ENCODE measurements at regions not wholly inside any gene's neighbourhood (a gene's known extent, or its start where the extent isn't known, plus 50 kb on each side); places are given as distances from the start of the nearest gene placed in this dataset.

- TF ChIP-seq HDAC2 (IDR thresholded peaks at IDR 0.05; ENCODE audit: borderline replicate concordance in 1 of 2, low read depth in 2 of 2, low read length in 2 of 2) (no peak), EP300 (IDR thresholded peaks at IDR 0.05; ENCODE audit: borderline replicate concordance in 1 of 2, low read depth in 2 of 2, low read length in 2 of 2) (no peak)
These were observed 1637.9 kb upstream of the ACO1 start (continued) for GRCh38 chr9:30746589-30746988.
